GM21717 (cell line): ENCODE measurements at regions not wholly inside any gene's neighbourhood (a gene's known extent, or its start where the extent isn't known, plus 50 kb on each side); places are given as distances from the start of the nearest gene placed in this dataset.

Experiments used
- ATAC-seq: cut with Tn5 transposase; IDR thresholded peaks from one replicate; pipeline ENCODE4 v1.9.1; 2021; ENCODE audit warnings: mild to moderate bottlenecking, moderate library complexity; ENCODE audit not compliant: unreplicated experiment

- ATAC-seq, result no peak
These were observed 50.8 kb upstream of the GADL1 start for GRCh38 chr3:30945291-30945690.

GRCh38 chr3:30948426-30948825 lies 54.0 kb upstream of the GADL1 start:
- ATAC-seq, result no peak

- no peak for ATAC-seq
These were observed 57.4 kb upstream of the GADL1 start for GRCh38 chr3:30951826-30952225.

GRCh38 chr3:30952786-30953185 lies 58.3 kb upstream of the GADL1 start:
- ATAC-seq, result no peak

- ATAC-seq, result no peak
These were observed 60.0 kb upstream of the GADL1 start for GRCh38 chr3:30954426-30954825.

- ATAC-seq, result no peak
These were observed 67.6 kb upstream of the GADL1 start for GRCh38 chr3:30962084-30962483.

- ATAC-seq, result no peak
These were observed 68.0 kb upstream of the GADL1 start for GRCh38 chr3:30962493-30962892.

GRCh38 chr3:30963223-30963722 lies 68.8 kb upstream of the GADL1 start:
- no peak for ATAC-seq

- peak; percentile 97 for ATAC-seq
These were observed 70.2 kb upstream of the GADL1 start for GRCh38 chr3:30964612-30965011.

GRCh38 chr3:30966896-30967295 lies 72.4 kb upstream of the GADL1 start:
- ATAC-seq, result no peak

- ATAC-seq, result no peak
These were observed 75.7 kb upstream of the GADL1 start for GRCh38 chr3:30970183-30970582.

- ATAC-seq, result no peak
These were observed 78.0 kb upstream of the GADL1 start for GRCh38 chr3:30972449-30972848.

GRCh38 chr3:30974071-30974470 lies 79.6 kb upstream of the GADL1 start:
- ATAC-seq, result no peak

- ATAC-seq, result no peak
These were observed 83.1 kb upstream of the GADL1 start for GRCh38 chr3:30977592-30977991.

GRCh38 chr3:30980993-30981392 lies 86.5 kb upstream of the GADL1 start:
- ATAC-seq, result no peak

- ATAC-seq, result no peak
These were observed 88.1 kb upstream of the GADL1 start for GRCh38 chr3:30982416-30983075.

GRCh38 chr3:30984855-30985749 lies 90.6 kb upstream of the GADL1 start:
- ATAC-seq, result no peak

GRCh38 chr3:30986551-30986950 lies 92.1 kb upstream of the GADL1 start:
- ATAC-seq, result no peak

GRCh38 chr3:30988769-30989168 lies 94.3 kb upstream of the GADL1 start:
- no peak for ATAC-seq

GRCh38 chr3:30989276-30990030 lies 95.0 kb upstream of the GADL1 start:
- ATAC-seq, result no peak

GRCh38 chr3:30996467-30996866 lies 102.0 kb upstream of the GADL1 start:
- ATAC-seq, result no peak
